ENCODE measurements at regions not wholly inside any gene's neighbourhood (a gene's known extent, or its start where the extent isn't known, plus 50 kb on each side); places are given as distances from the start of the nearest gene placed in this dataset.
"Not testable (repeated sequence)": the region's sequence is repeated elsewhere in the genome, so short reads cannot be mapped to it uniquely, and the experiment has no call there.

- DNase-seq: no peak
Measured at GRCh38 chr10:81280497-81281479, 594.2 kb upstream of the NRG3 start.

DNA sequence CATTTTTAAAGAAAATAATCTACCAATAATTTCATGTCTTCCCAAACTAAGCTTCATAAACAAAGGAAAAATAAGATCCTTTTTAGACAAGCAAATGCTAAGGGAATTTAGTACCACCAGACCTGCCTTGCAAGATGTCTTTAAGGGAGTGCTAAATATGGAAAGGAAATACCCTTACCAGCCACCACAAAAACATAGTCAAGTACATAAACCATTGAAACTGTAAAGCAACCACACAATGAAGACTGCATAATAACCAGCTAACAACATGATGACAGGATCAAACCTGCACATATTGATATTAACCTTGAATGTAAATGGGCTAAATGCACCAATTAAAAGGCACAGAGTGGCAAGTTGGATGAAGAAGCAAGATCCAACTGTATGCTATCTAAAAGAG is 586.5 kb upstream of the NRG3 start:
- no peak for DNase-seq

- no peak for DNase-seq
Measured at GRCh38 chr10:81297292-81297691, 577.7 kb upstream of the NRG3 start.

DNA sequence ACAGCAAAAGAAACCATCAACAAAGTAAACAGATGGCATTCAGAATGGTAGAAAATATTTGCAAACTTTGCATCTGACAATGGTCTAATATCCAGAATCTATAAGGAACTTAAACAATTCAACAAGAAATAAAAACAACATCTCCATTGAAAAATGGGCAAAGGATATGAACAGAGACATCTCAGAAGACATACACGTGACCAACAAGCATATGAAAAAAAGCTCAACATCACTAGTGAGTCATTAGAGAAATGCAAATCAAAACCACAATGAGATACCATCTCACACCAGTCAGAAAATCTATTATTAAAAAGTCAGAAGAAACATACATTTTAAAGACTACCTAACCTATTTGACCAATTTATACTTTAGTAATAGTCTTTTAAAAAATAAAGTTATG is 571.3 kb upstream of the NRG3 start:
- no peak for DNase-seq

DNA sequence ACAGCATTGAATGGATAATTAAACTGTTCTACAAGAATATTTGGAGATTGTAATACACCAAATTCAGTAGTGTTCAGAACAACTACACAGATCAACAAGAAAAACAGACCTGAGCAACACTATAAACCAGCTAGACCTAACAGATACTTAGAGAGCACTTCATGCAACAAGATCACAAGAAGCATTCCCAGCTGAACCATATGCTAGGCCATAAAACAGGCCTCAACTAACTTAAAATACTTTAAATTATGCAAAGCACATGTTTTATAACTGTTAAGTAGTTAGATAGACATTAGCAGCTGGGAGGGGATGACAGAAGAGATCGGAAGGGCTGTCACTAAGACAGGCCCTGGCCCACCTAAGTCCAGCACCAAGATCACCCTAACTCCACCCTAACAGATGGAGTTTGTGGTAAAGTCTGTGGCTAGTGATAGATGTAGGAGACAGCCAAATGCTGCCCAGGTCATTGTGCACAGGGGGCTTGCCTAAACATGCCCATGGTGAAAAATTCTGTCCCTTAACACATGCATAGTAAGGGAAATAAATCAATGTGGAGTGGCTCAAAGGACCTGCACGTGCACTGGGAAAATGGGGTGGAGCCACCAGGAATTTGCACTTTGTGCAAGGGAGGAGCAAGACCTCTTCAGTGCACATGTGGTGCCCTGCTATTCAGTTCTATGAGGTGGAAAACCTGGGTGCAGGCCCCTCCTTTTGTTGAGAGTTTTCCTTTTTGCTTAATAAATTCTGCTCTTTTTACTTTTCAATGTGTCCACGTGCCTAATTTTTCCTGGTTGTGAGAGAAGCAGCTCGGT is 567.8 kb upstream of the NRG3 start:
- DNase-seq: no peak

- DNase-seq: no peak
Measured at GRCh38 chr10:81309041-81309552, 565.9 kb upstream of the NRG3 start.

- no peak for DNase-seq
Measured at GRCh38 chr10:81314471-81314870, 560.5 kb upstream of the NRG3 start.

DNA sequence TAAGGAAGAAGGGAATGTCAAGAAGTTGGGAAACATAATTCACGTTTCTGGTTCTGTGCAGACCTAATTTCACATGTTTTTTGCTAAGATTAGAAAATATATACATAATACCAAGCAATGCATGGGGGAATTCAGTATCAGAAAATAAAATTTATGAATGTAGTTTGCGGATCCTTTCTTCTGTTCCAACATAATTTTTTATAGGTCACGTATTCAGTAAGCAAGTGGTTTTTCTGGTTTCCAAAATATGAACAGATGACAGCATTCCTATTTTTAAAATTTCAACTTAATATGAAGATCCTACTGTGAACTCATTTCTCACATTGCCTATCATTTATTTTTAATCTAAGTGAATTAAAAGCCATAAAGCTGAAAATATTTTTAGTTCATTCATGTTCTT is 560.0 kb upstream of the NRG3 start:
- DNase-seq: no peak

- no peak for DNase-seq
Measured at GRCh38 chr10:81348003-81348402, 527.0 kb upstream of the NRG3 start.

DNA sequence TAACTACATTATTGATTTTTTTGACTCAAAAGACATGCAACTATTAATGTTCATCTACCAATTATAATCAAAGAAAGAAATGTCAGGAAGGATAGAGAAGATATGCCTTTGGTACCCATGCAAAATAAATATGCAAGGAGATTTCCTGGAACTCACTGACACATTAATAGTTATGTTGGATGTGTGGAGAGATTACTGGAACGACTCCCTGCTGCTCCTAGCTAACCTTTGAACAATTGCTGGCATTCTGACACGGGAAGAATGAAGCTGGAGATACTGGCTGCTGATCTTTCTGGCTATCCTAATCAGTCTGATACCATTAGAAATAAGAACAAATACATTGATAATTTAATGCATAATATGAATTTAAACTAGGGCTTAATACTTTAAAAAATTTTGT is 507.9 kb upstream of the NRG3 start:
- DNase-seq: no peak

GRCh38 chr10:81386817-81387216 is 488.2 kb upstream of the NRG3 start:
- no peak for DNase-seq

DNA sequence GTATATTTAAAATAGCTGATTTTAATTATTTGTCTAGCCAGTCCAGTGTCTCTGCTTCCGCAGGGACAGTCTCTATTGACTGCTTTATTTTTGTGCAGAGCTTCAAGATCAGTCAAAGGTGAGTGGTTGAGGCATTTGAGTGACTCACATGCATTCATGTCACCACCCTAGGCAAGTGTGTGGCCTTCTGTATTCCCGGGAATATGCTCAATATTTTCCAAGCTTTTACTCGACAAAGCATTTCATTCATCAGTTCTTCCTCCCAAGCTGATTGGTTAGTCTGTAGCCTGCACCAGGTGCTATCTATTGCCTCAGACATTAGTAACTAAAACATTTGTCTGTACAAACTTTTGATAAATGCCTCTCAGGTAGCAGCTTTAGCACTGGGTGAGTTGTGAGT is 471.5 kb upstream of the NRG3 start:
- DNase-seq: no peak

GRCh38 chr10:81405399-81405798 is 469.6 kb upstream of the NRG3 start:
- no peak for DNase-seq

DNA sequence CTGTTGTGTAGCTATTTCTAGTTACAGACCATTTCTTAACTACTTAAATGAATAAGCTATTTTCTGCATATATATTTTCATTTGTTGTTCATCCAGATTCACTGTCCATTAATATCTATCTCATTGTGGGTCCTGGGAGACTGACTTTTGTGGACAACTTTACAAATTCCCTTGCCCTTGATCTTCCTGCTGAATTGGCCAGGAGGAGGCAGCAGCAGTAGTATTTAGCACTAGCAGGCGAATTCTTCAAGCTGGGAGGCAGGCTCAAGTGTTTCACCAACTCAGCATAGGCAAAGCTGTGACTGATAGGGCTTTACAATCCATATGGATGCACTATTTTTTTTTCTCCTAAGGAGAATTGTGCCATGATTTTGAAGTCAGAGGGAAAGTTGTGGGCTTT is 461.0 kb upstream of the NRG3 start:
- DNase-seq: no peak

DNA sequence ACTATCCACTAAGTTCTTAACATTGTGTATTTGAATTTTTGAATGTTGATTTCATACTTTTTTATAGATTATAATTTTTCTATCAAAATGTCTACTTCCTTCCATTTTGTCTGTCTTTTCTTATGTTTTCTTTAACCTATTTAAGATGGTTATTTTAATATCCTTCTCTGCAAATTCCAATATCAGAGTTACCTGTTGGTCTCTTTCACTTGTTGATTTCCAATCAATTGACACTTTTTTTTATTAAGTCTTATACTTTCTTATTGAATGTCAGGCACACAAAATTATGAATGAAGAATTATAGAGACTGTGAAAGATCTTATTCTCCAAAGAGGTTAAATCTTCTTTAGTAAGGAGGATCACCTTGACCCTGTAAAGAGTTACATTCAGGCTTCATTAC is 448.3 kb upstream of the NRG3 start:
- DNase-seq: no peak

GRCh38 chr10:81428456-81429134 is 446.4 kb upstream of the NRG3 start:
- DNase-seq: no peak

DNA sequence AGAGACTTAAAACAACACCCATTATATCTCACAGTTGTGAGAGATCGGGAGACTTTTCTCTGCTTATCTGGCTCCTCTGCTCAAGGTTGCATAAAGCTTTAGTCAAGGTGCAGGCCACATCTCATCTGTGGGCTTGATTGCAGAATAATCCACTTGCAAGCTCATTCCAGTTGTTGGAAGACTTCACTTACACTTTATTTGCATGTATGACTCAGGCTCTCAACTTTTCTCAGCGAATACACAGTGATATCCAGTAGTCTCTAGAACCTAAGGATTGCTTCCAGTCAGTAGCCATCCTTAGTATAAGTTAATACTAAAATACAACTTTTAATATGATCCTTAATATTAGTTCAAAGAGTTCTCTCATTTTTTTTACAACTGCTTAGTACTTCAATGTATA is 435.5 kb upstream of the NRG3 start:
- DNase-seq: no peak

DNA sequence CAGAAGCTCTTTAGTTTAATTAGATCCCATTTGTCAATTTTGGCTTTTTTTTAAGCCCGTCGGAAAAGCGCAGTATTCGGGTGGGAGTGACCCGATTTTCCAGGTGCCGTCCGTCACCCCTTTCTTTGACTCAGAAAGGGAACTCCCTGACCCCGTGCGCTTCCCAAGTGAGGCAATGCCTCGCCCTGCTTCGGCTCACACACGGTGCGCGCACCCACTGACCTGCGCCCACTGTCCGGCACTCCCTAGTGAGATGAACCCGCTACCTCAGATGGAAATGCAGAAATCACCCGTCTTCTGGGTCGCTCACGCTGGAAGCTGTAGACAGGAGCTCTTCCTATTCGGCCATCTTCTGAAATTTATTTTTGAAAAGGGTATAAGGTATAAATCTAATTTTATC is 433.4 kb upstream of the NRG3 start:
- not testable (repeated sequence) for DNase-seq

DNA sequence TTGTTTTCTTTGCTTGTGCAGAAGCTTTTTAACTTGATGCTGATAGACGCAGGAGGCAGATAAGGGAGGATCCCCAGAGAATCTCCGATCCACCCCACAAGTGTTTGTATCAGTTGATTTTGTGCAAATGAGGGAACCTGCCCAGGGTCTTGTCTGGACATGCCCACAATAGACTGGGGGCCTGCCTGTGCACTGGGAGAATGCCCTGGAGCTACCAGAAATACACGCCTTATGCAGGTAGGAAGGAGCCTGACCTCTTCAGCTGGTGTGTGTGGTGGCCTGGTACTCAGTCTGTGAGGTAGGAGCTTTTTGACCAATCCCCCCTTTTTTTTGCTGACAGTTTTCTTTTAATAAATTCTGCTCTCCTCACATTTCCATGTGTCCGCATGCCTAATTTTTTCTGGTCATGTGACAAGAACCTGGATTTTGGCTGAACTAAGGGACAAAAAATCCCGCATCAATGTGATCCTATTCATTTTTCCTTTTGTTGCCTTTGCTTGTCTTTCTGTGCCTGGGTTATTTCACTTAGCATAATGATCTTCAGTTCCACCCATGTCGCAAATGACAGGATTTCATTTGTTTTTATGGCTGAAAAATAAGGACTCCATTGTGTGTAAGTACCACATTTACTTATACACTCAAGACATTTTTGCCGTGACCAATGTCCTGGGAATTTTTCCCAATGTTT is 430.6 kb upstream of the NRG3 start:
- no peak for DNase-seq

GRCh38 chr10:81450651-81451050 is 424.3 kb upstream of the NRG3 start:
- DNase-seq: no peak

DNA sequence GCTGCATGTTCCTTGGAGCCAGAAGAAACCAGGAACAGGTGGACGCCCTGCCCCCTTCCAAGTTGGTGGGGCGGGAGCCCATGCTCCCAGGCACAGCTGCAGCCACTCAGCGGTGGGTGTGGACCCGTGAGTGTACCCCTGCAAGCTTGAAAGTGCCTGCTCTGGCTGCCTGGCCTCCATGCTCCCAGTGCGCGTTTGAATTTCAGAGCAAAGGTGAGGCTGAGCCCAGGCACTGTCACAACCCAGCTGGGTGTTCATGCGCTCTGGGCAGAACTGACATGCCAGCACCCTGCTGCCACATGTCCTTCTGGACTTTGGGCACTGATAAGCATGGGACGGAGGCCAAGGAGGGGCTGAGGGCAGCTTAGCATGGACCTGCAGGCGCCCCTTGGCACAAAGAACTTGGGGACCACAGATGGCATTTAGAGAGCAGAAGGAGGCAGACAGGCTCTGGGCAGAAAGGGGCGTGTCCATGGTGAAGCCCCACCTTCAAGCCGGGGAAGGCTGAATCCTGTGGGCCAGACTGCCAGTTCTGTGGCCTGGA is 402.0 kb upstream of the NRG3 start:
- no peak for DNase-seq

DNA sequence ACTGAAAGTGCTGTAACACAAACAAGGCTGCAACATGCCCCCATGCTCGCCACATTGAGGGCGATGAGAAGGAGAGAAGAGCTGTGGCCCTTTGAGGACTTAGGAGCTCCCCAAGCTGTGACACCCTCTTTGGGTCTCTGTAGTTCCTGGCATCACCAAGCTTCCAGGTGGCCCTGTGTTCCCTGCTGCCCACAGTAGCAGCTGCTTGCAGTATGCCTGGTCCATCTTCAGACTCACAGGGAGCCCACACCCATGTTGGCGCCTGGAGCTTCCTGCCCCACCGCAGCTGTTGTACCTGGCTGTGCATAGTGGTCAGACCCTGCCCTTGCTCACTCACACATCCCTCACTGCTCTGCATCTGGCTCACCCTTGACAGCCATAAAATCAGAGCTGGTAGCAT is 401.2 kb upstream of the NRG3 start:
- no peak for DNase-seq

All from NCI-H748 treated with DMSO at 0.1 percent for 48 hours (cell line).